ENCODE measurements at regions not wholly inside any gene's neighbourhood (a gene's known extent, or its start where the extent isn't known, plus 50 kb on each side); places are given as distances from the start of the nearest gene placed in this dataset.

GRCh38 chr9:108296056-108296455 lies 559.7 kb downstream of the ACTL7B start:
- TF ChIP-seq YY1 (IDR thresholded peaks at IDR 0.05): no peak
- no peak for TF ChIP-seq FOXA2 (IDR thresholded peaks at IDR 0.05)
- no peak for TF ChIP-seq FOXA1 (IDR thresholded peaks at IDR 0.05)
- no peak for TF ChIP-seq NR2F2 (IDR thresholded peaks at IDR 0.05)
- no peak for TF ChIP-seq ATF3 (IDR thresholded peaks at IDR 0.05)
- TF ChIP-seq SP1 (IDR thresholded peaks at IDR 0.05): no peak
- TF ChIP-seq ZBTB33 (IDR thresholded peaks at IDR 0.05): no peak
- TF ChIP-seq CTCF (IDR thresholded peaks at IDR 0.05; ENCODE audit: low read depth, low read length, missing input control): no peak
- TF ChIP-seq EGR1 (IDR thresholded peaks at IDR 0.05; ENCODE audit: low read depth in 2 of 2): no peak
- no peak for TF ChIP-seq TAF1 (conservative IDR thresholded peaks at IDR 0.05)
- no peak for TF ChIP-seq GABPA (IDR thresholded peaks at IDR 0.05 in 1 of 2, conservative IDR thresholded peaks at IDR 0.05 in 1 of 2)
- H3K4me1 ChIP-seq (ENCODE audit: control insufficient read depth in 4 of 4, insufficient read depth in 4 of 4, low read length in 3 of 4): no peaks in the 10 kb centered on the region
- DNase-seq (ENCODE audit: low spot score): no peak
- no peaks in the 10 kb centered on the region for H3K27me3 ChIP-seq (ENCODE audit: control insufficient read depth in 4 of 4, insufficient read depth in 4 of 4, low read length in 3 of 4)
- H3K36me3 ChIP-seq (ENCODE audit: control insufficient read depth in 4 of 4, insufficient read depth in 3 of 4, low read depth in 1 of 4, low read length in 3 of 4): no peaks in the 10 kb centered on the region
- no peak overlapping the region for H3K27ac ChIP-seq (ENCODE audit: low read depth in 1 of 2, low read length in 2 of 2)
- H3K4me3 ChIP-seq (ENCODE audit: low read depth in 1 of 3, low read length in 3 of 3): no peak overlapping the region
- H3K9me3 ChIP-seq (ENCODE audit: control insufficient read depth in 4 of 4, low read length in 3 of 4): no peaks in the 10 kb centered on the region
- no peak overlapping the region for H3K9ac ChIP-seq (ENCODE audit: low read depth in 1 of 2, low read length in 2 of 2)
- 99% methylated on average over 1 of the region's 1 CpG for WGBS

GRCh38 chr9:108291586-108291932 lies 564.2 kb downstream of the ACTL7B start:
- H3K36me3 ChIP-seq (ENCODE audit: control insufficient read depth in 4 of 4, insufficient read depth in 3 of 4, low read depth in 1 of 4, low read length in 3 of 4): no peaks in the 10 kb centered on the region
- H3K27ac ChIP-seq (ENCODE audit: low read depth in 1 of 2, low read length in 2 of 2): no peak overlapping the region
- H3K4me1 ChIP-seq (ENCODE audit: control insufficient read depth in 4 of 4, insufficient read depth in 4 of 4, low read length in 3 of 4): no peaks in the 10 kb centered on the region
- no peak overlapping the region for H3K9ac ChIP-seq (ENCODE audit: low read depth in 1 of 2, low read length in 2 of 2)
- WGBS: 90% methylated on average over 2 of the region's 2 CpGs
- DNase-seq (ENCODE audit: low spot score): no peak
- TF ChIP-seq NR2F2 (IDR thresholded peaks at IDR 0.05) (no peak), GABPA (IDR thresholded peaks at IDR 0.05 in 1 of 2, conservative IDR thresholded peaks at IDR 0.05 in 1 of 2) (no peak), RAD21 (IDR thresholded peaks at IDR 0.05) (no peak), CTCF (IDR thresholded peaks at IDR 0.05; ENCODE audit: low read depth, low read length, missing input control) (no peak), RXRA (IDR thresholded peaks at IDR 0.05) (no peak), EGR1 (IDR thresholded peaks at IDR 0.05; ENCODE audit: low read depth in 2 of 2) (no peak), MAX (IDR thresholded peaks at IDR 0.05) (no peak), TAF1 (conservative IDR thresholded peaks at IDR 0.05) (no peak), SP1 (IDR thresholded peaks at IDR 0.05) (no peak)
- H3K27me3 ChIP-seq (ENCODE audit: control insufficient read depth in 4 of 4, insufficient read depth in 4 of 4, low read length in 3 of 4): no peaks in the 10 kb centered on the region
- no peak overlapping the region for H3K4me3 ChIP-seq (ENCODE audit: low read depth in 1 of 3, low read length in 3 of 3)
- H3K9me3 ChIP-seq (ENCODE audit: control insufficient read depth in 4 of 4, low read length in 3 of 4): no peaks in the 10 kb centered on the region
